Skin epidermis (tissue), 12 donors: ENCODE measurements at regions not wholly inside any gene's neighbourhood (a gene's known extent, or its start where the extent isn't known, plus 50 kb on each side); places are given as distances from the start of the nearest gene placed in this dataset.
"Not testable (repeated sequence)": the region's sequence is repeated elsewhere in the genome, so short reads cannot be mapped to it uniquely, and the experiment has no call there.

Experiments used
- H3K27ac ChIP-seq, 21 experiments: fragments of 200-600 bp; sonication (generic) in 11 of 21; one replicate each; pipeline ENCODE4 v1.5.0; 2020; ENCODE audit warnings: mild to moderate bottlenecking in 3 of 21, inconsistent platforms in 2 of 21, moderate library complexity in 2 of 21
- H3K4me3 ChIP-seq, 7 experiments: fragments of 200-600 bp; sonication (generic) in 2 of 7; one replicate each; pipeline ENCODE4 v1.5.0; 2020; ENCODE audit warnings: inconsistent platforms in 2 of 7, mild to moderate bottlenecking in 2 of 7, moderate library complexity in 1 of 7

DNA sequence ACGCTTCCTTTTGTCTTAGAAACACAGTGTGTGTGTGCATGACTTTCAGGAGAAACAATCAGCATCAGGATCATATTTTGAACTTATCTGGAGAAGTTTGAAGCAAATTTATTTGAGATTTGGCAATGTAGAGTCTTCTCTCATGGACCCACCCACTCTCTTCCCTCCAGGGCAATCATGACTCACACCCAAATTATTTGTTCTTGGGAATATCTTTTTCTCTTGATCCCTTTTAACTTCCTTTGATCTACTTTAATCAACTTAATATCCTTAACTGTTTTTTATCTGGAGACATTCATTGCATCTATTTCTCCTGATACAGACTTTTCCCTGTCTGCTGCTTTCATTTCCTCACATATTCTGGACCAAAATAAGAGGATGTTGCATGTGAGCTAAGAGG is 1174.3 kb downstream of the GATA3 start:
- no peak overlapping the region for H3K4me3 ChIP-seq
- peak overlapping the region in 1 of 21 experiments; percentile 69 for H3K27ac ChIP-seq

DNA sequence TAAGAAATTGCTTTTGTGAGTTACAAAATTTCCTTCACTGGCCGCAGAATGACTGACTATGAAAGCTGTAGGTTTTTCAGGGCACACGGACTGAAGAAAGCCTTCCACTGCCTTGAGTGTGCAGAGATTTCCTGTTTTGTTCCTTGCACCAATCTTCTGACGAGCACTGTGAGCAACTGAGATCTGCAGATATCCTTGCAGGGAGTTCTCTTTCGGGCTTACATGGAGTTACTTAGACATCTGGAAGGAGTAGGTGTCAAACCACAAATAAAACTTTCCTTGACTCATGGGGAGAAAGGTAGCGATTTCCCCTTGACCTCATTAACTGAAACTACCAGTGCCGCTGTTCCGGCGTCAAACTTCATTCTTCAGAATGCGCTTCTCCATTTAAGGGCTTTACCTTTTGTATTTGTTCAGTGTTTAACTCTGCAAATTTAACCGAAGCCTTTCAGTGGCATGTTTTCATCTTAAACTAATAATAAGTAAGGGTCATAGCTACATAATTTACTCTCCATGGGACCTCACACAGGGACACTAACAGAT is 1175.3 kb downstream of the GATA3 start:
- Histone ChIP-seq H3K4me3 (peak overlapping the region in 1 of 7 experiments; percentile 4), H3K27ac (peak overlapping the region in 1 of 21 experiments; percentile 69)

DNA sequence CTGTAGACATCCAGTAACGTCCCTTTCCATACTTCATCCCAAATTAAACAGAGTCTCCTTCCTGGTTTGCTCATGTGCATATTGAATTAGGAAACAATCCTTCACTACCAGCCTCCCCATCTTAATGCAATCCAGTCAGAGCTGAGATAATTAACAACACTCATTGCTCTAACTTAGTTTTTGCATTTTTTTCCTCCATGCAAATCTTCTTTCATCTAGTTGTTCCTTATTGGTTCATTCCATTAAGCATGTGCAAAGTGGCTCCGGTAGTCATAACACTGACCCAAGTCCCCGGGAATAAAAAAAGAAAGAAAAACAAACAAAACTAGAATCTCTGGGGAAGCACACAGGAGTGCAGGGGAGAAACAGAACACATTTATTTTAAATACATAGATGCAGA is 1176.1 kb downstream of the GATA3 start:
- H3K27ac ChIP-seq = peak overlapping the region in 1 of 21 experiments; percentile 69

DNA sequence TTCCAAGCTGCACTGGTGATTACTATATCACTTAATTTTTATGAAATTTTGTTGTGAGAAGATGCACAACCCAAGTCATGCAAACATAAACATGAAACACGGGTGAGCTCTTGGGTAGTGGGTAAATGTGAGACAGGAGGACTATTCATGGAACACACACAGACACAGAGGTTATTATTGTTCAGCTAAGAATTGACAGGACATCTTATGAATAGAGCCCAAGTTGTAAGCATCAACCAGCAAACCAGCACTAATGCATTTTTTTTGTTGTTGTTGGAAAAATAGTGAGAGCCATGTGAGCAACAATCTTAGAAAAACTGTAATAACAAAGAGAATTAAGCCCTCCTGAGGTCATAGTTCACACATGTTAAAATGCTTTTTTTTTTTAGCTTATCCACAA is 1179.7 kb downstream of the GATA3 start:
- Histone ChIP-seq H3K4me3 (no peak overlapping the region), H3K27ac (no peak overlapping the region)

More for the DNA sequence above, 1176.1 kb downstream of the GATA3 start:
- H3K4me3 ChIP-seq = no peak overlapping the region

DNA sequence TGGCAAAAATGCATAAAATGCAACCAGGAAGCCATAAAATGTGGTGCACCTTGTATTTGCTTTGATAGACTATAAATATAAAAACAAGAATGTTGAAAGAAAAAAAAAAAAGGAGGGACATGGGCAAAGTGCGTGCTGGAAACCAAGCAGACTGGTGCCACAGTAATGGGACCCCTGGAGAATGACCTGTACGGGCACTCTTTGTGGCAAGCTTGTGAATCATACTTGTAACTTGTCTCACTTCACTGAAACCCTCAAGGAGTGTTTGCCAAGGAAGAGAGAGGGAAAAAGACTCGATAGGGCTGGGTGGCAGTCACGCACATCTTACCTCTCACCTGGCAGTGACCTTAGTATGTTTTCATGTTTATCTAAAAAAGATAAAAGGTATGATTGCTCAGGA is 1183.6 kb downstream of the GATA3 start:
- Histone ChIP-seq H3K27ac (no peak overlapping the region), H3K4me3 (no peak overlapping the region)

- H3K27ac ChIP-seq = no peak overlapping the region
- no peak overlapping the region for H3K4me3 ChIP-seq
Measured at GRCh38 chr10:9239298-9239697, 1184.8 kb downstream of the GATA3 start.

GRCh38 chr10:9243941-9244411 is 1189.5 kb downstream of the GATA3 start:
- H3K4me3 ChIP-seq = no peak overlapping the region
- H3K27ac ChIP-seq = no peak overlapping the region

DNA sequence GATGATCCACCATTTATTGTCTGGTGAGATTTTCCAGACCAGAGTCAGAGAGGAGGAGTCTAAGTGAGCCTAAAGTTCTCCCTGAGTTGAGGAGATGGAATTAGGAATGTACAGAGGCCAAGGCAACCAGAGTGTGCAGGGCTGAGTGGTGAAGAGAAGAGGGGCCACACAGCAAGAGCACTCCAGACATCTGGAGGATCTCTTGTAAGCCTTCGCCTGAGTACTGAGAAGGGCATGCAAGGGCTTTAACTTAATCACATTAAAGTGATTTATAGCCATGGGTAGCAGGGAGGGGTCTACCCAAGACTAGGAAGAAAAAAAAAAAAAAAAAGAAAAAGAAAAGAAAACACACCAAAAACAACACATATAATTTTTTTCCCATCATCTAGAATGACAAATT is 1190.4 kb downstream of the GATA3 start:
- no peak overlapping the region for H3K4me3 ChIP-seq
- no peak overlapping the region for H3K27ac ChIP-seq

GRCh38 chr10:9253121-9253520 is 1198.6 kb downstream of the GATA3 start:
- H3K27ac ChIP-seq = no peak overlapping the region
- H3K4me3 ChIP-seq = no peak overlapping the region

DNA sequence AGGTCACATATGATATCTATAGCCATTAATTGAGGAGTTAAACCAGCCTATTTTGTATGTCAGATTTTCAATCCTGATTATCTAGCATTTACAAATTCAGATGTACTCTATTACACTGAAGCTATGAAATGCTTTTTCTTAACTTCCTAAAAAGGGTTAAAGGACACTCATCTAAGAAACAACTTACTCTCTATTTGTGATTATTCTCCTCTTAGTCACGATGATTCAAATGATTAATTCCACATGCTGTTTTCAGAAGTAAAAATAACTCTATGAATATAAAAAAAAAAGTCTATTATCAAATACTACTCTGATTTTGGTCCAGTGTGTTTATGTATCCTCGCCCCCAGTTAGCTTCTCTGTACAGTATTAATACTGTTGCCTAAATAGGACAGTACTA is 1199.9 kb downstream of the GATA3 start:
- H3K4me3 ChIP-seq = no peak overlapping the region
- H3K27ac ChIP-seq = peak overlapping the region in 1 of 21 experiments; percentile 24

GRCh38 chr10:9260690-9261089 is 1206.2 kb downstream of the GATA3 start:
- Histone ChIP-seq H3K4me3 (no peak overlapping the region), H3K27ac (no peak overlapping the region)

GRCh38 chr10:9262770-9263169 is 1208.3 kb downstream of the GATA3 start:
- no peak overlapping the region for H3K27ac ChIP-seq
- H3K4me3 ChIP-seq = no peak overlapping the region

GRCh38 chr10:9268176-9268575 is 1213.7 kb downstream of the GATA3 start:
- H3K4me3 ChIP-seq = no peak overlapping the region
- H3K27ac ChIP-seq = no peak overlapping the region

DNA sequence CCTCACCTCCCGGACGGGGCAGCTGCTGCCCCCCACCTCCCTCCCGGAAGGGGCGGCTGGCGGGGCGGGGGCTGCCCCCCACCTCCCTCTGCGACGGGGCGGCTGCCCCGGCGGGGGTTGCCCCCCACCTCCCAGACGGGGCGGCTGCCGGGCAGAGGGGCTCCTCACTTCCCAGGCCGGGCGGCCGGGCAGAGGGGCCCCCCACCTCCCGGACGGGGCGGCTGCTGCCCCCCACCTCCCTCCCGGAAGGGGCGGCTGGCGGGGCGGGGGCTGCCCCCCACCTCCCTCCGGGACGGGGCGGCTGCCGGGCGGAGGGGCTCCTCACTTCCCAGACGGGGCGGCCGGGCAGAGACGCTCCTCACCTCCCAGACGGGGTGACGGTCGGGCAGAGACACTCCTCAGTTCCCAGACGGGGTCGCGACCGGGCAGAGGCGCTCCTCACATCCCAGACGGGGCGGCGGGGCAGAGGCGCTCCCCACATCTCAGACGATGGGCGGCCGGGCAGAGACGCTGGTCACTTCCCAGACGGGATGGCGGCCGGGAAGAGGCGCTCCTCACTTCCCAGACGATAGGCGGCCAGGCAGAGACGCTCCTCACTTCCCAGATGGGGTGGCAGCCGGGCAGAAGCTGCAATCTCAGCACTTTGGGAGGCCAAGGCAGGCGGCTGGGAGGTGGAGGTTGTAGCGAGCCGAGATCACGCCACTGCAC is 1218.8 kb downstream of the GATA3 start:
- H3K4me3 ChIP-seq, H3K27ac ChIP-seq: not testable (repeated sequence)

GRCh38 chr10:9274206-9274755 is 1219.8 kb downstream of the GATA3 start:
- H3K4me3 ChIP-seq = no peak overlapping the region
- no peak overlapping the region for H3K27ac ChIP-seq

DNA sequence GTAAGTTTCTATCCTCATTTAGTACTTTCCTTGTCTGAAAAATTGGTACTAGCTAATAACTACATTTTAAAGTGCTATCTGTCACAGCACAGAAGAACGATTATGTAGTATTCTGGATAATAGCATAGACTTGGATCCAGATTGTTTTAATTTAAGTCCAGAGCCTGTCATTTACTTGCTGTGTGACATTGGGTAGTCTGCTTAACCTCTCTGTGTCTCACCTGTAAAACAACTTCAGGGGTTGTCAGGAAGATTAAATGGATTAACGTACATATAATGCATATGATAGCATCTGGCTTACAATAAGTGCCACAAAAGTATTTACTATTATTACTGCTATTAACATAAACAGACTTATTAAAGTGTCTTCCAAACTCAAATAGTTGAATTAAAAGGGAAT is 1221.4 kb downstream of the GATA3 start:
- H3K27ac ChIP-seq = no peak overlapping the region
- no peak overlapping the region for H3K4me3 ChIP-seq

GRCh38 chr10:9285690-9286089 is 1231.2 kb downstream of the GATA3 start:
- Histone ChIP-seq H3K27ac (no peak overlapping the region), H3K4me3 (no peak overlapping the region)

GRCh38 chr10:9289811-9290210 is 1235.3 kb downstream of the GATA3 start:
- Histone ChIP-seq H3K4me3 (no peak overlapping the region), H3K27ac (no peak overlapping the region)

DNA sequence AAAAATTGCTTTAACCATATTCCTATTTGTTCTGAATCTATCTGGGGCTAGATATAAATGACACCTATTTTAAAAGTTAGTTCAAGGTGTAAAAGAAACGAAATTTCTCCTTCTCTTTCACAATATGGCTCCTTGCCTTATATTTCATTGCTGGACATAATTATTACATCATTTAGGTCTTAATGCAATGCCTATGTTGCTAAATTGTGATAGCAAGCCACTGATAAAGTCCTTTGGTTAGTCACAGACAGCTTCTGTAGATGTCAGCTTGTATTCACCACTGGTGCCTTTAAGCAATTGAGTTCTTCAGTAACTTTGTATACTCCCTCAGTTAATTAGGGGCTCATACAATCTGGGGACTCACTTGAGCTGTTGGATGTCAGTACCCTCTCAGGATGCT is 1236.6 kb downstream of the GATA3 start:
- H3K4me3 ChIP-seq = no peak overlapping the region
- H3K27ac ChIP-seq = no peak overlapping the region

DNA sequence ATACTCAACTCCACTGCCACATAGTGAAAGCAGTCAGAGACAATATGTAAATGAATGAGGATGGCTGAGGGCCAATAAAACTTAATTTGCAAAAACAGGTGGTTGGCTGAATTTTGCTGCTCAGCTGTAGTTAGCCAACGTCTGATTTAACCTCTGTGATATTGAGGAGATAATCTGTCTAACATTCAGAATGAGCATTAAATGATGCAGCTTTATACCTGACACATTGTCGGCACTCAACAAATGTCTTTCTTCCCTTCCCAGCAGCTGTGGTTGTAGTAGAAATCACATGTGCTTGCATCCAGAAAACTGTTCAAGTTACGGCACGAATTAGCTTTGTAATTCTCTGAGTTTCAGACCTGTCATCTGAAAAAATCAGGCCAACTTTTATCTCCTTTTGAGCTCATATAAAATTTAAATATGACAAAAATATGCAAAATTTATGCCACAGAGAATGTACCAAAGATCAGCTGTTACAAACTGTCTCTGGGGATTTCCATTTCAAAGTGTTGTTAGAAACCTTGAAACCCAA is 1239.7 kb downstream of the GATA3 start:
- H3K27ac ChIP-seq = peak overlapping the region in 1 of 21 experiments; percentile 39
- no peak overlapping the region for H3K4me3 ChIP-seq

DNA sequence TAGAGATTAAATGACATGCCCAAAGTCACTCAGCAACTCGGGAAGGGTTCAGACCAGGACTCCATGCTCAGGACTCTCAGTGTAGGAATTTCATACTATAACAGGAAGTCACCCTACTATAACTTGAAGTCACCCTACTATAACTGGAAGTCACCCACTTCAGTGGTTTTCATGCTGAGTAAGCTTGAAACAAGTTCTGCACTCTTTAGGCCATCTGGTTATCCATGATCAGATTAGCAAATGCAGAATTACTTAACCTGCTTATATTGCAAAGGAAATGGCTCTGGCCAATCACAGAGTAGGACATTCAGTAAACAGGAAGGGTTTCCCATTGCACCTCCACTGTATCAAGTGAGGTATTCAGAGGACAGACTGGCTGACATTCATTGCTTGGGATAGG is 1240.4 kb downstream of the GATA3 start:
- Histone ChIP-seq H3K27ac (peak overlapping the region in 1 of 21 experiments; percentile 39), H3K4me3 (no peak overlapping the region)
